DLD1 (cell line): ENCODE measurements at regions not wholly inside any gene's neighbourhood (a gene's known extent, or its start where the extent isn't known, plus 50 kb on each side); places are given as distances from the start of the nearest gene placed in this dataset.

Experiments
- in situ Hi-C: cut with HindIII; loops from 2 replicates; pipeline ENCODE4 v1.10.0; 2017; ENCODE audit warnings: low sequenced_read_pairs

DNA sequence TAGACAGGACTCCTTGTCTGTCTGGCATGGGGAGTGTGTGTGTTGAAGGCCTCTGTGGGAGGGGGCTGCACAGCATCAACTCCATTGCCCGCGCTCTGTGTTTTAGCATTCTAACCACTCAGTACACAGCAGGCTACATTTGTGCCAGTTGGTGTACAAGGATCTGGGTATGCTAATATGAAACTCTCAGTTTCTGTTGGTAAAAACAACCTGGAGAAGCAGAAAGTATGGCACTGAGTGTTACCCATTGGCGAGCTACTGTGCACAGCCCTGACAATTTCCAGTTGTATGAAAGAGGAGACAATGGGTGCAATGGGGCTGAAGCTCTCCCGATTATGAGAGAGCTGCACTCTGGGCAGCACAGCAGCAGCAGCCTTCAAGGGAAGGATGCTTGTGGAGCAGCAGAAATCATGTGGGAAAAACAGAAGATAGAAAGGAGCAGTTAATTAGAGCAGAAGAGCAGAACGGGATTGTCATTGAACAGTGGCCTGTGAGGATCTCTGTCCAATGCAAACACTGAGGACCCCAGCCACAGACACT is 443.6 kb downstream of the CBLN2 start:
- in situ Hi-C loops: no loop called here

DNA sequence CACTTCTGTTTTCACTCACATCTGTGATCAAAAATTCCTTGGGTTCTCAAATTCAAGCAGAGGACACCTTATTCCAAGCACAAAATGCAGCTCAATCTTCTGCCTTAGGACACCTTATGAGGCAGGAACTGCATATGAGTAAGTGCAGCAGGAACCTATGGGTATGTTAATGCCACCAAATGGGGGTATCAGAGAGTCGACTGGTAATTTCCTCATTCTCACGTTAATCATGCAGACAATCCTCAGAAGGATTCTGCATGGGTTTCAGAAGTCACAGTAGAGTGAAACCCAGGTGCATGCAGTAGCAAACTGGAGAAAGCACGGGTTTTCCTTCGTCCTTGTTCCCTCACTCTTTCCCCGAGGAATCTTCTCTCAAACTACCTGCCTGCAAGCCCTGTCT is 452.8 kb downstream of the CBLN2 start:
- in situ Hi-C loops: no loop called here

DNA sequence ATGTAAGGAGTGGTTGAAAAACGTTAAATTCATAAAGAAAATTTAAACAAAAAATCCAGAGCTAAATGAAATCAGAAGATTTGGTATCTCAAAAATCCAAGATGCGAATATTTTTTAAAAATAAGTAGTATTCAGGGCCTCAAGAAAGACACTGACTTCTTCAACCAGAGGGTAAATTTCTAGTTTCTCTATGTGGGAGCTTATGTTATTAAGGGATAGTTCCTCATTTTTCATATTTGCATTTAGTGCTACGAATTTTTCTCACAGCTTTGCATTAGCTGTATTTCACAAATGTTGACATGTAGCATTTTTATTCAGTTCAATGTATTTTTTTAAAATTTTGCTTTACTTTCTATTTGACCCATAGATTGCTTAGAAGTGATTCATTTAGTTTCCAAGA is 454.7 kb downstream of the CBLN2 start:
- in situ Hi-C loops: no loop called here

DNA sequence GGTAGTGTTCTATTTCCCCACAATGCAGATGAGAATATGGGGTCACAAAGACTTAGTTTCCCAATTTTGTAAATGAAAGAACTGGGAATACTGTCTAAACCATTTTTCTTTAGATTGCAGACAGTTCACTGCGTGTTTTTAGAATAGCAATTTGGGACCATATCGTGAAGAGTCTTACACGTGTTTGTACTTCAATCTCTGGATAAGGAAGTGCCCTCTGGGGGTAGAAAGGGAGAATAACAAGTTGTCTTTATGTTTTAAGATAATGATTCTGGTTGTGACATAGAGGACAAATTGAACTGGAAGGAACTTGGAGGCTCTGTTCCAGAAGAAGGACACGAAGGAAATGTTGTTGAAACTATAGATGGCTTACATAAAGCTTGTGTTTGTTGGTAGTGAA is 457.7 kb downstream of the CBLN2 start:
- in situ Hi-C loops: no loop called here

DNA sequence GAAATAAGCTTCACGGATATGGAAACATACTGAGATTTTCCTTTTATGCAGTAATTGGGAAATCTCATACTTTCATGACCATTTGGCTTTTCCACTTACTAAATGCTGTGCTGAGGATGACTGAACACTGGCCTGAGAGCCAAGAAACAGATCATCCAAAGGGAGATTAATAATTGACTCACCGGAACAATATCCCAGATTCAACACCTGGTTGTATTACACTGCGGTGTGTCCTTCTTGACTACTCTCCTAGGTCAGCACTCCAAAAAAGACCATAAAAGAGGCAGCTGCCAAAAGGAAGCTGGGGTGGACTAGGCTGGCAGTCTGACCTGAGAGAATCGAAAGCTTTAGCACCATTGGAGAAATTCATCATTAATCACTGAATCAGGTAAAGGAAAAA is 469.1 kb downstream of the CBLN2 start:
- in situ Hi-C loops: no loop called here

DNA sequence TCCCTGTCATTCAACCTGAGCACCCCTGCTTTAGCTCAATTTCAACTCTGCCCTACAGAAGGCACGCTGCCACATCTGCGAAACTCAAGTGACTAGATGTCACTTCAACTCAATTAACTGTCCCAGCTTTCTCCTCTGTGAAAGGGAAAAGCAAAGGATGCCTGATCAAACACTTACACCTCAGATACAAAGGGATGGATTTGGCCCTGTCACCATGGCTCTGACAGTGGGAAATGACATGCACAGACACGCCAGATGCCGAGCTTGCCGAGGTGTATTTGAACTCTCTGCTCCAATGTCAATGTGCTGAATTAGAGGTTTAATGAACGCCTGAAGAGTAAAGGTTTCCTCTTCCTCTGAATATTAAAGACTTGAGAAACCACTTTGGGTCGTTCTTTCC is 481.1 kb downstream of the CBLN2 start:
- in situ Hi-C loops: no loop called here

DNA sequence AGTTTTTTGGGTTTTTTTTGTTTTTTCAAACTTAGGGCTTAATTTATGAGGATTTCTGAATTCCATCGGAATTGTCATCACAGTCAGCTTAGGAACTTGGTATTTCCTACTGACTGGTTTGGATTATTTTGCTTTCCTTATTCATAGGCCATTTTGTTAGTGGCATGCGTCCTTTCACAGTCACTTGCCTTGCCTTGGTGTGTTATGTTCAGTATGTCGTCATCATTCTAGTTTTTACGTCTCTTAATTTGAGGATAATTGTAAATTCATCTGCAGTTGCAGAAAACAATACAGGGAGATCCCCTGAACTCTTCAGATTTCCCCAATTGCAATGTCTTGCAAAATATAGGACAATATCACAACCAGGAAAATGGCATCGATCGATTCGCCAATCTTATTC is 485.3 kb downstream of the CBLN2 start:
- in situ Hi-C loops: no loop called here

DNA sequence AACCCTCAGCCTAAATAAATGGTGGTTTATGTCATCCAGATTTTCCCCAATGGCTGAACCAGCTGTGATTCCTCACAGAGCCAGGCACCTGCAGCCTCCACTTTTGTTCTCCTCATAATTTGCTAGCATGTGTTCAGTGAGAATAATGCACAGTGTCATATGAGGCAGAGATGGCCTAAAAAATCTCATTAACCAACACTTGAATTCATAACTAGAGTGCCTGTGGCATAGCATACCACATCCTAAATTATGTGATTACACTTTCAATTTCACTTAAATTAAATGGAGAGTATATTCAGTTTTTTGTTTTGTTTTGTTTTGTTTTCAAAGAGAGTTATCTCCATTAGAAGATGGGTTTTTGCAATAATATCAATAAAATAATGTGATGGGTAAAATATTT is 488.0 kb downstream of the CBLN2 start:
- in situ Hi-C loops: no loop called here

DNA sequence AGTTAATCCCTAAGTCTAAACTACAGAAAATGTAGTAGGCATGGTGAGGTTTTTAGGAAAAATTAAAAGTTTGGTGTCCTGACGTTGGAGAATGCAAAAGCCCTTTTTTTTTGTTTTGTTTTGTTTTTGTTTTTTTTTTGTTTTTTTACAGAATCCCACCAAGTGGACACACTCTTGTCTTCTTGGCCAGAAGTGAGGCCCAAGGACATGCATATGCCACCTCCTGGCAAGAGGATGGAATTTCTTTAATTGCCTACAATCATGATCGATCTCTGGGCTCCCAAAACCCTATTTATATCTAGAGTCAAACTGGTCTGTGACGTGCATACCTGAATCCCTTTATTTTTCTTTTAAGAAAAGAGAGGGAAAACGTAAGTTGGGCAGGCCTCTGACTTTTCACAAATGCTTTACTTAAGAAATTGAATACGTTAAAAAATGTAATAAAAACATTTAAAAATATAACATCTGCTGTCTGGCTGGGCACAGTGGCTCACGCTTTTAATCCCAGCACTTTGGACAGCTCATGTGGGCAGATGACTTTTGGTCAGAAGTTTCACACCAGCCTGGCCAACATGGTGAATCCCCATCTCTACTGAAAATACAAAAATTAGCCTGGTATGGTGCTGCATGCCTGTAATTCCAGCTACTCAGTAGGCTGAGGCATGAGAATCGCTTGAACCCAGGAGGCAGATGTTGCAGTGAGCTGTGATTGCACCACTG is 502.7 kb downstream of the CBLN2 start:
- in situ Hi-C loops: no loop called here

DNA sequence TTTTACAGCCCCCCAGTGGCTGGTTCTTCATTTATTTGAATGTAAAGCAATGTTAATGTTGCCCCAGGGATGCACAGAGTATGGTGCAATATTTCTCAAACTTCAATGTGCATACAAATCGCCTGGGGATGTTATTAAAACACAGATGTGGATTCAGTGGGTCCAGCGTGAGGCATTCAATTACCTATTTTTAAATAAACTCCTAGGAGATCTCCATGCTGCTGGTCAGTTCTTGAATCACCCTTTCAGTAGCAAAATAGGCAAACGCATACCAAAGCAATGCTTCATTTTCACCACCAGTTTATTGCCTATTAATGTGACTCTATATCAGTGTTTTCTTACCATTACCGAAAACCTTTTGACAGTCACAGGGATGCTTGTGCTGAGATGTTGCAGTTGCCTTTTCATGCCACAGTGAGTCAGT is 530.7 kb downstream of the CBLN2 start:
- in situ Hi-C loops: no loop called here

DNA sequence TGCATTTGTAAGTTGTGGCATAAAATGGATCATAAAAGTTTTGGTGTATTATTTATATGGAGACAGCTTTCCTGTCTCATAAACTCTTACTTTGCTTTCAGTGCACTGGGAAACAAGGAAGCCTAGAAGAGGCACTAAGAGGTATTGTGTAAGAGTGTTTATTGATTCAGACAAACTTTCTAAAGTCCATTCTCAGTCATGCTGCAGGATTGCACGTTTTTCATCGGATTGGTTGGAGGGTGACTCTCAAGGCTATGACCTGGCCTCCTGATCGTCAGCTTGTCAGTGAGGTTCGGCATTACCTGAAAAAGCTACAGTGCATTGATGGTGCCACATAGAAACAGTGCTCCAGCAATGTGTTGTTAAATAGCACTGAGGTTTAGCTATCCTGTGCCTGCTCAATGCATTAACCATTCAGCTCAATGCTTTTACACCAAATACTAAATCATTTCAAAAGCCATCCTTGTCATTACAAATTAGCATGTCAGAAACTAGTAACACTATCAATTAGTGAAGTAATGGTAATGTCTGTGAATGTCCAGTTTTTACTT is 545.5 kb downstream of the CBLN2 start:
- in situ Hi-C loops: no loop called here

DNA sequence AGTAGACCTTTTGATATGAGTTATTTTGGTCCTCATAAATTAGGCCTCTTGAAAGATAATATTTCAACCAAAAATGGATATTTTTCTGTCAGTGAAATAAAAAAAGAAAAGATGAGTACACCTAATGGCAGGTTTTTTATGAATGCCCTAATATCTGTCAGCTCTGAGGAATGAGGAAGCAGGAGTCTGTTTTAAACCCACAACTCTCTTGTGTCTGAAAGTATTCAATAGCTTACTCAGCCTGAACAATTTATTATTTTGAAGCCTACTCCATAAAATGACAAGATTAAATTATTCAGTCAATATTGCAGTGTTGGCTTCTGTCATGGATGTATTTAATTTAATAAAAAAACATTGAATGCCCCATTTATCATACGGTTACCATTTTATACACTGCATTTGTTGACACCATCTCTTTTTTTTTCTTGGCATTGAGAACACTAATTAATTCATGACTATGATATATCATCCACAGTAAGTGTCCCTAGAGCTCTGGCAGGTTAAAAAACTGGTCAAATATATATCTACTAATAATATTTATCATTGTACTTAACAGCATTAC is 548.2 kb downstream of the CBLN2 start:
- in situ Hi-C loops: no loop called here

DNA sequence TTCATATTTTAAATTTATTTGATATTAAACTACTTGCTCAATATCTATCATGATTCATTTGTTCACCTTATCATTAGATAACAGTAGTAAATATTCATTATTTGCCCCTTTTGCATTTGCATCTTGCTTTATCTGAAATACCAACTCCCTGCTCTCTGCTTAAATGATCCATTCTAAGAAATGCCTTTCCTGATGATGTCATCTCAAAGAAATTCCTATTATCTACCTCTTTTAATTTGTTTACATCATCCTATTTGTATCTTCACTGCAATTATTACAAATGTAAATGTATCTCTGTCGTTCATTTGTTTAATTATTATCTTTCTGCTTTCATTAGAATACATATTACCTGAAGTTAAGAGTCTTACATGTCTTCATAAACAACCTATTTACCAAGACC is 549.9 kb downstream of the CBLN2 start:
- in situ Hi-C loops: no loop called here

DNA sequence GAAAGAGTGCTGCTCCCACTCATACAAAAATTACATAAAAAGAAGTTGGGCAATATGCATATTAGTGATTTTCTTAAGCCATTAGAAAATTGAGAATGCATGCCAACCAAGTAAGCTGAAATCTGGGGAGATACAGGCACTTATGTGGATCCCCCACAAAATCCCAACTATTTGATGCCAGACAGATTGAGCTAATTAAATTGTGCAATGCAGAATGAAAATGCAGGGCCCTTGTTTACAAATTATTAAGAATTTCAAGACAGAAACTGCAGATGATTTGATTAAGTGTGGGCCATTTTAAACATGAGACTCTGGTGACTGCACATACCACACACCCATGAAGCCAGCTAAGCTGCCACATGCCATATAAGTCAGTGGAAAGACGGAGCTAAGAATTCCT is 554.5 kb downstream of the CBLN2 start:
- in situ Hi-C loops: no loop called here

DNA sequence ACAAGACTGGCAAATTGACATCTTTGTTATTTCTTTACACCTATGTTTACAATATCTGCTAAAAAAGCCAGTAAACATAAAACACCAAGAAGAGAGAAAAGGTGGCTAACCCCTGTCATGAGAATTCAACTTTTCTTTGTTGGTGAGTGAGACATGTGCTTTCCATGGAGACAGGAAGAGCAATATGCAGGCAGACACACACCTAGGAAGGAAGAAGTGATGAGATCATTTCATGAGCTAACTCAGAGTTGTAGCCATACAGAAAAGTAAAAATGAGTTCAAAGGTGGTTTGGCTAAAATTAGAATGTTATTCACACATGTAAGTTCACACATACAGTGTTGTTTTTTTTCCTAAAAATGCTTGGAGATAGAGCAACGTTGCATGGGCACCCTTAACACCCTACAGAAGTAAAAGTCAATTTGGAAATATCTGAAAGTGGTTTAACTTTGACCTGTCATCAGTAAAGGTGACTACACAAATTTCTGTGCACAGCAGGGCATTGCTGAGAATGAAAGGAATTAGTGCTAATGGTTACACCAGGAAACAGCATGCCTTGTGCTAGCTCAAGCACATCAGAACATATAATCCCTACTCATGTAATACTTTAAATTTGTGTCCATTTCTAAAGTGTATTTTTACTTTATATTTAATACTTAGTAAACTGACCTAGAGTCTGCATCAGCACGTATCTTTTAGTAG is 557.6 kb downstream of the CBLN2 start:
- in situ Hi-C loops: no loop called here

DNA sequence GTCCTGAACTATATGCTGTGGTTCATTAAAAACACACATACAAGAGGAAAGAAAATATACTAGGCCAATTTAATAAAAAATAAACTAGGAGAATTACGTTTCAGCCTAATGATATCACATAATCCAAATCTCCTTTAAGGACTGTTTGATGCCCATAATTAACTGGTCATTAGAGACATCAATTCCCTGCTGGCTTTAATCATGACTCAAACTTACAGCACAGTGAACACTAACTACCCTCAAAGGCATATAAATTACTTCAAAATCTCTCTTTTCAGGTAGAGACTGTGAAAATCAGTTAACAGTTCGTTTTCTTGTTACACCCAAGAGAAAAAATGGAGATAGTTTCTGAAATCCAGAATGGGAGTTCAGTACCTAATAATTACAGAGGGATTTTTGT is 567.4 kb downstream of the CBLN2 start:
- in situ Hi-C loops: no loop called here

DNA sequence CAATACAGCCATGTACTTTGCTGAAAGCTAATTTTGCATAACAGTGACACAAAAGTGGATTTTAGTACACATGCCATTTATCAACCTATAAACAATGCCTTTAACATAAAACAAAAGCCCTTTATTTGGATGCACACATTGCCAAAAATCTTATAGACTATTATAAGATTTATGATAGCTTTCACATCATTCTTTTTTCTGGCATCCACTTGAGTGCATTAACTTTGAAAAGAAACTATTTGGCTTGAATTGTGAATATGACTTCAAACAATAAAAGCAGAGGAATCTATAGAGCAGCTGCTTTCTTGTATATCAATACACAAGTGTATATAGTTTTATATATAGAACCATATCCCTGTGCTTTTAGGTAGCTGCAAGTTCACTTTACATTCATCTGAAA is 577.4 kb downstream of the CBLN2 start:
- in situ Hi-C loops: no loop called here

DNA sequence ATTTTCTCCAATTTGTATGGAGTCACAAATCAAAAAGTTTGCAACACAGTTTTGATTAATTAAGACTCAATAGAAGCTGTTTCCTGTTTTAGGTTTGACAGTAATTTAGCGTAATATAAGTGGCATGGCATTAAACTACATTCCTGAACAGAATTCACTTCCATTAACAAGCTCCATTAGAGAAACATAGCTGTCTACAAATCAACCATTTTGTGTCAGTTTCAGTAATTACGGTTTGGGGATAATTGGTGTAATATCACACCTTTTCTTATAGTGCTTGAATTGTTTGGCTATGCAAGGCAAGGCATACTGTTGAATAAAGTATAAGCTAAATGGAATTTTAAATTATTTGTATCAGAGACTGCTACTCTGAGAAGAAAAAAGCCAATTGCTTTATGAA is 585.5 kb downstream of the CBLN2 start:
- in situ Hi-C loops: no loop called here

DNA sequence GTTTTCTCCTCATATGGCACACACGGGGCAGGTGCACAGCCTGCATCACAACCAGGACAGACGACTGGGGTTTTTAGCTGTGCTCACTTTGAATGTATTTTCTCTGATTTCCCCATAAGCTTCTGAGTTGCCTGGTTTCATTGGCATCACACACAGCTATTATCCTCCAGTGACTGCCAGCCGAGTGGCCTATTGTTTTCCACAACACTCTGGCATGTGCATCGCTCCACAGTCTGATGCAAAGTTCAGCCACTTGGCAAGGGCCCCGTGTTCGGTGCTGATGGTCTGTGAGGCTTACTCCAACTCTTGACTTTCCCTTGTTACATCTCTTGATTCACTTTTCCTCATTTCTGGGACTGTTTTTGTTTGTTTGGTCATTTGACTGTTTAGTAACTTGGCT is 593.1 kb downstream of the CBLN2 start:
- in situ Hi-C loops: no loop called here

DNA sequence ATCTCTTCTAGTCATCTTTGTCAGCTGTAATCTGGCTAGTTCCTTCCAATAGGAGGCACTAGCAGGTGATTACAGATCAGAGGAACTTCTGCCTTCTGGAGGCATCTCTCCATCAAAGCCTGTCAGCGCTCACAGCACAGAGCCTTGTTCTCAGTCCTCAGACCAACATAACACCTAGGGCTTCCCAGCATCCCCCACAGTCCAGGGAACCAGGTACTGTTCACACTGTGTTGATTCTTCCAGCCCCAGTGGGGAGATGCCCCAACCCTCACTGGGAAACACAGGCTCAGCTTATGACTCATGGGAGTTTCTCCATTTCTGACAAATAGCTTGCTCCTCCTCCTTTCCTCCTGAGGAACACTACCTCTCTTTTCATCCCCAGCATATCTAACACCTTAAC is 601.7 kb downstream of the CBLN2 start:
- in situ Hi-C loops: no loop called here

DNA sequence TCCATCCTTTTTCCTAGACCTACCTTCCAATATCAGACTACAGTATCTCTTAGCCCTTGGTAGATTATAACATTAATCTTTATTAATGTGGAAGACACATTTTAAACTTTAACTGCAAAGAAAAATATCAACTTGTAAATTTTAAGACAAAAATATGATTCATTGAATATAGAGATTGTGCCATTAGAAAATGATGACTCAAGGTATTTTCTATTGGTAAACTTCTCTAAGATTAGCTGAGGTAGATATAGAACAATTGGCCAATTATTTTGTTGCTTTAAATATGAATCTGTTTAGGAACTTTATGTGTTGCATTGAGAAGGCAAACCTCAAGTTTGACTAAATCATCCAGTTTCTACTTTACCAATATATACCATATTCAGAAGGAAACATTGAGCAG is 604.7 kb downstream of the CBLN2 start:
- in situ Hi-C loops: no loop called here

DNA sequence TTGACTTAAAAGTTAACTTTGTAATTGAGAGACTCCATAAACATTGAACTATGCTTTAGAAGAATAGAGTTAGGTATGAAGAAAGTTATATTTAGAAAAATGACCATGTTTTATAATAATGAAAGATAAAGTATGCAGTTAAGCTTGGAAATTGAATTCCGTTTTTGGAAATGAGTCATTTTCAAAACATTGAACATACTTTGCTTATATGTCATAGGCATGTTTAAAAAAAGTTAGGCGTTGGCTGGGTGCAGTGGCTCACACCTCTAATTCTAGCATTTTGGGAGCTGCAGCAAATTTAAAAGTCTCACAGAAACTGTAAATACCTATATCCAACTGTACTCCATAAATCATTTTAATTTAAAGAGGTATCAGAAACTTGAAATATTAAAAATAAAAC is 607.4 kb downstream of the CBLN2 start:
- in situ Hi-C loops: no loop called here
